OCI-M1 (cell line): ENCODE measurements at regions not wholly inside any gene's neighbourhood (a gene's known extent, or its start where the extent isn't known, plus 50 kb on each side); places are given as distances from the start of the nearest gene placed in this dataset.

Source experiments
- DNase-seq: peaks from one replicate; lab custom pipeline; 2025; lab: John Stamatoyannopoulos, UW

GRCh38 chr13:40146063-40146462, 490.6 kb downstream of the COG6 start:
- no peak for DNase-seq

- no peak for DNase-seq
These were observed 491.2 kb downstream of the COG6 start for GRCh38 chr13:40146611-40147117.

- no peak for DNase-seq
These were observed 492.6 kb downstream of the COG6 start for GRCh38 chr13:40148101-40148500.

GRCh38 chr13:40148742-40149141, 493.3 kb downstream of the COG6 start:
- DNase-seq, result no peak

- DNase-seq, result no peak
These were observed 494.3 kb downstream of the COG6 start for GRCh38 chr13:40149611-40150274.

- DNase-seq, result no peak
These were observed 496.2 kb downstream of the COG6 start for GRCh38 chr13:40151673-40152072.

GRCh38 chr13:40152145-40152544, 496.7 kb downstream of the COG6 start:
- DNase-seq, result peak; percentile 72

- no peak for DNase-seq
These were observed 497.5 kb downstream of the COG6 start for GRCh38 chr13:40152922-40153321.

- no peak for DNase-seq
These were observed 498.1 kb downstream of the COG6 start for GRCh38 chr13:40153516-40153915.

- DNase-seq, result no peak
These were observed 499.7 kb downstream of the COG6 start for GRCh38 chr13:40155201-40155600.

GRCh38 chr13:40158218-40158617, 502.8 kb downstream of the COG6 start:
- no peak for DNase-seq

- no peak for DNase-seq
These were observed 503.3 kb downstream of the COG6 start for GRCh38 chr13:40158757-40159156.

GRCh38 chr13:40159736-40160135, 504.3 kb downstream of the COG6 start:
- DNase-seq, result no peak

GRCh38 chr13:40160618-40161350, 505.3 kb downstream of the COG6 start:
- no peak for DNase-seq

- no peak for DNase-seq
These were observed 505.1 kb downstream of the FOXO1 start for GRCh38 chr13:40161351-40161810.

GRCh38 chr13:40161931-40162330, 504.5 kb downstream of the FOXO1 start:
- no peak for DNase-seq

- DNase-seq, result no peak
These were observed 503.1 kb downstream of the FOXO1 start for GRCh38 chr13:40163066-40164000.

GRCh38 chr13:40164133-40164532, 502.3 kb downstream of the FOXO1 start:
- no peak for DNase-seq

- no peak for DNase-seq
These were observed 501.0 kb downstream of the FOXO1 start for GRCh38 chr13:40165316-40165932.

GRCh38 chr13:40167327-40167726, 499.1 kb downstream of the FOXO1 start:
- DNase-seq, result no peak

GRCh38 chr13:40168425-40169166, 497.8 kb downstream of the FOXO1 start:
- no peak for DNase-seq
